NCI-H226 (cell line): ENCODE measurements at regions not wholly inside any gene's neighbourhood (a gene's known extent, or its start where the extent isn't known, plus 50 kb on each side); places are given as distances from the start of the nearest gene placed in this dataset.
"Not testable (repeated sequence)": the region's sequence is repeated elsewhere in the genome, so short reads cannot be mapped to it uniquely, and the experiment has no call there.

Experiments used
- DNase-seq: peaks from one replicate; pipeline ENCODE4 v3.0.0-alpha.2; 2015

- no peak for DNase-seq
Observed at GRCh38 chr3:18119866-18120265, 305.3 kb downstream of the SATB1 start.

DNA sequence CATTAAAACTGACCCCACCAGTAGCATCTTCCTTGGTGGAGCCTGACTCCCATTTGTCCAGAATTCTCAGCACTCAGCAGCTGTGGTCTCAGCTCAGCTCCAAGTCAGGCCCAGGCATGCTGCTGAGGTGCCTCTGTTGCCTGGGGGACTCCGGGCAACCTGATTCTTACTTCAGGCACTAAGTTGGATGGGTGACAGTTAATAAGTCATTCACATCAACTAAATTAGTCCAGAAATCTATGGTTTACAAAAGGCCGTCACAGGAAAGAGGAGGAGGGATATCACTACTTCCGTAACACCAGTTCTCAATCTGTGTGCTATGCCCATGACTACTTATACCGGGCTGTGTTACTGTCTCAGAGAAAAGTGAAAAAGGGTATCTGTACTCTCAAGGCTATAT, 310.2 kb downstream of the SATB1 start:
- no peak for DNase-seq

DNA sequence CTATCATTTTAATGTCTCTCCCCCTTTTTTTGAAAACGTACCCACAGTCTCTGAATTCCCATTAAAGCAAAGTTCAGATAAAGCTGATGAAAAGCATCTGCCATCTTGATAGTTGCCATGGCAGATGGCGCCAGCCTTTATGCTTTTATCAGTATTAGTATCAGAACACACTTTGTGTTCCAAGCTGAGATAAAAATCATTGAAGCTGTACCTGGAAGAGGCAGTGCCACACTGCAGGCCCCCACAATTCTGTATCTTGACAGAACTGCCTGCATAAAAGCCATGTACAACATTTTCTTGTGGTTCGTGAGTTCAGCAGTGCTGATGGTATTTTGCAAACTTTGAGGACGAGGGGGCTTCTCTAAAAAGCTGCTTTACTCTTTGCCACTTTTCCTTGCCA, 311.7 kb downstream of the SATB1 start:
- DNase-seq = no peak

DNA sequence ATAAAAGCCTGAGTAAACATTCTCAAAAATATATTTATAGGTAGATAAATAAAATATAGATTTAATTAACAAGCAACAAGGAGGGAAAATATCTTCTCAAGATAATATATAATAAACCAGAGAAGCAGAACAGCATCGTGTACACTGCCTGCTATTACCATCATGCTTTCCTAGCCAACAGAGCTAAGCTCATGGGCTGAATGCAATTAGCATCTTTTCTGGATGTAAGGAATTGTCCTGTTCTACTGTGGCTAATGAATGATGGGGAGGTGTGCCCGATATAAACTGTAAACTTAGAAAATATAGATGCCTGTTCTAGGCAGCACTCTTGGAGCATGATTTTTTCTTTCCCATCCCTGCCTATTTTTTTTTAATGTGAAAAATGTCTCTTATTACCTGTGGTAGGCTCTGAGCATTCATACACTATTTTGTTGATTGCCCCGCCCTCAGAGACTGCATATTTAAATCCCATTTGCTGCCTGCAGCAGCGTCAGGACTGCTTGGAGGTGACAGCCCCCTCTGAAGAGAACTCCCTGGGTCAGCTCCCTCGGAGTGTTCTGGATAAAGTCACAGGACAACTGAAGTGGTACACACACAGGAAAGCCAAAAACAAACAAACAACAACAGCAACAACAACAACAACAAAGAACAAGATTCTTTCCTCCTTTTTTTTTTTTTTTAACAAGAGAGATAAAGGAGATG, 312.3 kb downstream of the SATB1 start:
- no peak for DNase-seq

GRCh38 chr3:18111796-18112232, 313.3 kb downstream of the SATB1 start:
- no peak for DNase-seq

DNA sequence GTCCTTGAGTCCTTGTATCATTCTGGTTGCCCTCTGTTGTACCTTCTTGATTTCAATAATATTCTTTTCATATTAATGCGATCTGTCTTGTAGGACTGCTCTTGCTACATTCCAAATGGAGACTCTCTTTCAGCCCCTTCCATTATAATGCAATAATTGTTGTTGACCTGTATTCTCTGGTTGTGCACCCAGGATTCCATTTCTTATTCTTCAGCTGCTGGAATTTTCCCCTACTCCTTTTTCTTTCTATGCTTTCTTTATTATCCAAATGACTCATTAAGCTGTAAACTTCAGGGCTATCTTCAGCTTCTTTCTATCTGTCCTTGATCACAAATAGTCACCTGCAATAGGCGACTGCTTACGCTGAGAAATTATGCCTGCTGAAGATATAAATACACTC, 321.5 kb downstream of the SATB1 start:
- no peak for DNase-seq

DNA sequence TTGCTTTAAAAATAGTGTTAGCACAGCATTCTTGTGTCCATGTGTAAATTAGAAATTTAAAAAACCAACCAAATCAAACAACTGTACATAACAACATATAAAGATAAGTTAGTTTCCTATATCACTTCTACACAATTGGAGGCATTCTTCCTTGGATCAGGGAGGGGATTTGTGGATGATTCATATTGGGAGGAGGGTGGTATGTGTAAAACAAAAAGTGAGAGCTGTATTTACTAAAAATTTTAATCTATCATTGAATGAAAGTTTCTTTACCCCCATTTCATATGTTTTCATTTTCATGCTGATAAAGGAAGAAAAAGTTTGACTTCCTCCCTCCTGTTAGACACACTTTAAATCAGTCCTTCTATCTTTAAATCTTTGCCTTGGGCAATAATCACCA, 325.0 kb downstream of the SATB1 start:
- DNase-seq = peak; percentile 31

- peak; percentile 30 for DNase-seq
Observed at GRCh38 chr3:18099611-18100010, 325.5 kb downstream of the SATB1 start.

DNA sequence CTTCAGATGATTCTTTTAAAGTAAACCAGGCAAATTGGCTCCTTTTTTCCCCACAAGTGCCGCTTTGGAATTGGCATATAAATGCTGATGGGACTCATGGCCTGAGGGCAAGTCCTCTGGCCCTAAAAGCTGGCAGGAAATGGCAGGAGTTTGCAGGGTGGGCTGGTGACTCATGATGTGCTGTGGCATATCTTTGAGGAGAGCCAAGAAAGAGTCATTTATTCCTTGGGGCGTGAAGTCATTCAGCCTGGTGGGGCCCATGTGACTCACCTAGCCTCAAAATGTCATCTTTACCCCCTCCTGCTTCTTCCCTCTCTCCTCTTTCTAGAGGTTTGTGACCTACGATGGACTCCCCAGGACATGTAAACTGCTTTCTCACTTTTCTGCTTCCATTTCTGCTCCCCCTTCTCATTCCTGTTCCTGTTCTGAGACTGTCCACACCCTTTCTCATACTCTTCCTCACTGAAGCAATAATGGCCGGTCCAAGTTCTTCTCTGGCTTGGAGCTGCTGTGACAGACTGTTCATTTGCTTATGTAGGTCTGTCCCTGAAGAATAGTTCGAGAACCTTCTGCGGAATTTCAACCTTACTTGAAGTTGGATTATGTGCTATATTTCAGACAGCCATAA, 326.1 kb downstream of the SATB1 start:
- DNase-seq = peak; percentile 88

GRCh38 chr3:18097989-18098388, 327.1 kb downstream of the SATB1 start:
- no peak for DNase-seq

GRCh38 chr3:18097473-18097872, 327.7 kb downstream of the SATB1 start:
- no peak for DNase-seq

DNA sequence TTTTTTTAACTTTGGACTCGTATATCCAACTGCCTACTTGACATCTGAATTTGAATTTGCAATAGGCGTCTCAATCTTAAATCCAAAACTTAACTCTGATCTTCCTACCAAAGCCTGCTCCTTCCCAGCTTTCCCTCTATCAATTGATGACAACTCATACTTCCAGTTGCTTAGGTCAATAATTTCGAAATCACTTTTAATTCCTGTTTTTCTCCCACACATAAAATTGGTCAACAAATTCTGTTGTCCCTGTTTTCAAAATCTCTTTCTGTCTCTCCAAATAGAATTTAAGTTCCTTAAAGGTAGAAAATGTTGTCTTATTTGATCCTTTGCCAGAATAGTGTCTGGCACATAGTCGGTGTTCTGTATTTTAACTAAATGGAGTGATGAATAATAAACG, 332.4 kb downstream of the SATB1 start:
- DNase-seq = no peak

- DNase-seq = no peak
Observed at GRCh38 chr3:18090377-18090776, 334.8 kb downstream of the SATB1 start.

GRCh38 chr3:18087988-18088387, 337.2 kb downstream of the SATB1 start:
- DNase-seq = no peak

DNA sequence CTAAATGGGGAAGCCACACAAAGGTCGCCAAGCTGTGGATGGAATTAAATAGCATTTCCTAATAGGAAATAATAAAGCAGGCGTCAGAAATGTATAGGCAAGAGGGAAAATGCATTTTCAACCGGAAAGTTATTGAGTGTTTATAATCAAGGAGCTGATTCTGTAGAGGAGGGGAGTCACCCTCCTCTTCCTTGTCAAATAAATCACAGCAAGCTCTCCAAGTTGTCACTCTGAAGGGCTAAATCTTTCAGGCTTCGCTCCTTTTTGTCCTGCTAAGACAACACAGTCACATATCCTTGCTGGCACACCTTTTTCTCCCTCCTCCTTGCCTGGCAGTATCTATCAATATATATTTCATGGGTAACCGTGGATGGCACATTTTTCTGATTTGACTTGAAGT, 338.4 kb downstream of the SATB1 start:
- DNase-seq = no peak

- DNase-seq = no peak
Observed at GRCh38 chr3:18086078-18086477, 339.1 kb downstream of the SATB1 start.

- no peak for DNase-seq
Observed at GRCh38 chr3:18085429-18085828, 339.7 kb downstream of the SATB1 start.

DNA sequence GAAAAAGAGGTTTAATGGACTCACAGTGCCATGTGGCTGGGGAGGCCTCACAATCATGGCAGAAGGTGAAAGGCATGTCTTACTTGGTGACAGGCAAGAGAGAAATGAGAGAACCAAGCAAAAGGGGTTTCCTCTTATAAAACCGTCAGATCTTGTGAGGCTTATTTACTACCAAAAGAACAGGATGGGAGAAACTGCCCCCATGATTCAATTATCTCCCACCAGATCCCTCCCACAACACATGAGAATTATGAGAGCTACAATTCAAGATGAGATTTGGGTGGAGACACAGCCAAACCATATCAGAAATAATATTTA, 340.8 kb upstream of the TBC1D5 start:
- not testable (repeated sequence) for DNase-seq

DNA sequence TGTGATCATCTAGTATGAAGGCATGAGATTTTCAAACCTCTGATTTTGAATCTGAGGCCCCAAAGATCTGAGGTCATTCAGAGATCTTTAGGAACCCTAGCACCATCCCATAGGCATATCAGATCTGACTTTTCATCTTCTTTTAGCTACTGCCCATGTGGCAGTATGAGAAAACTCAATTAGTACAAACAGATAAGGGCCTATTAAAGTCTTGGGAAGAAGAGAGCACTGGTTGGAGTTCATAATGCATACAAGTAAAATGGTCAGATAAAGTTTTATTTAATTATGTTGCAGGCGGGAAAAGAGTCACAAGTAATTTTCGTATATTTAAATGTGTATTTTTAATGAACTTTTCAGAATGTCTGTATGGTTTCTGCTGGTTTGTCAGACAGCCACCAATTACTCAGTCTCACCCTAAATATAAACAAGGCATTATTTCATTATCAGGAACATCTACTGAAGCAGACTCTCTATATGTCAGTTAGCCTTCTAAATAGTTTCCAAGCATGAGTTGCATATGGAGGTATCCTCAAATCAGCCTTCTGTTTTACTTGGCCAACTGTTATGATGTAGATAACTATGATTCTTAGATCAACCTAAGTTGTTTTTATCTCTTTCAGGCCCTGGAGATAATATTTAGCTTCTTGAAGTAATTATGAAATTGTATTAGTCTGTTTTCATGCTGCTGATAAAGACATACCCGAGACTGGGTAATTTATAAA, 340.3 kb upstream of the TBC1D5 start:
- DNase-seq = no peak

DNA sequence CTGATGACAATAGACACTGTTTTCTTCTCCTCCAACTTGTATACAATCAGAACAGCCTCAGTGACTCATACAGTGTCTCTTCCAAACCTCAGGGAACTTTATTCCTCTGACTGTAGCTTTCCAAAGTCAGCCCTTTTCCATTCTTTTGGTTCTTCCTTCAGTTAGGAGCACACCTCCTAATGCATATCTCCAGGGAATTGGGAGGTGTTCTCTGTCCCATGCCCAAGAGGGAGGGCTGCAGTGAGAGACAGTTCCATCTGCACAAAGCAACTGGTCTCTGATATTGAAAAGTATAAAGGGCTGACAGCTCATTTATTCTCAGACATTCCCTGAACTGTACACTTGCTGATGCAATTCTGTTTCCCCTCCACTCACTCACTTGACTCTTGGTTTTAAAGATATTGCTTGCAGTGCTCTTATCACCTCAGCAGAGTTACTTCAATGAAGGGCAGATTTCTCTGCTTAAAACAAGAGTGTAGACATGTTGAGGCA, 337.8 kb upstream of the TBC1D5 start:
- peak; percentile 68 for DNase-seq

DNA sequence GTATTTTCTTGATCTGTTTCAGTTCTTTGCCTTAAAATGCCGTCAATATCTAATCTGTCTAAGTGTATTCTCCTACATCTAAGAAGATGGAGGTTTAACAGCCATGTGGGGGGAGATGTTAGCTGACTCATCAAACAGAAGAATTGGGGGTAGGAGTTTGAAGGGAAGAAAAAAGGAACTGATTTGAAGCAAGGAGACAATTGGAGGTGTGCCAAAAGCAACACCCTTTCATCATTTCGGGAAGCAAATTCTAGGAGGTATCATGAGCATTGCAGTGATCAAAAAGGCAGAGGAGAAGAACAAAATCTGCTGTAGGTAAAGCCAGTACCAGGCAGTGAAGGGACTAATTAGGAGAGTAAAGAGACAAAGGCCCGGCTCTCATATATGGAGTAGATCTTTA, 337.3 kb upstream of the TBC1D5 start:
- DNase-seq = peak; percentile 52

DNA sequence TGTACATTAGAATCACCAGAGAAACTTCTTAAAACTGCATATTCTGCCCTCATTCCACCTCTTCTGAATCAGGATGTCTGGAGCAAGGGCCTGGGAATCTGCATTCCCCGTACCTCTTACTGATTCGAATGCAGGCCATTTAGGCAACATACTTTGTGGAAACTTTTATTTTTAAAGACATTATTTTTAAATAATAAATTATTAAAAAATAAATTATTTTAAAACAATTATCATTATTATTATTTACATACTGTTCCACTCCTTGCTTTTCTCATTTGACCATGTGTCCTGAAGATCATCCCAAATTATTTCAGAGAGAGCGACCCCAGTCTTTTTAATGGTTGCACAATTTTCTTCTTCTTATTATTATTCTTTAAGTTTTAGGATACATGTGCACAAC, 336.6 kb upstream of the TBC1D5 start:
- DNase-seq = no peak

GRCh38 chr3:18077128-18077840, 334.9 kb upstream of the TBC1D5 start:
- DNase-seq = no peak

DNA sequence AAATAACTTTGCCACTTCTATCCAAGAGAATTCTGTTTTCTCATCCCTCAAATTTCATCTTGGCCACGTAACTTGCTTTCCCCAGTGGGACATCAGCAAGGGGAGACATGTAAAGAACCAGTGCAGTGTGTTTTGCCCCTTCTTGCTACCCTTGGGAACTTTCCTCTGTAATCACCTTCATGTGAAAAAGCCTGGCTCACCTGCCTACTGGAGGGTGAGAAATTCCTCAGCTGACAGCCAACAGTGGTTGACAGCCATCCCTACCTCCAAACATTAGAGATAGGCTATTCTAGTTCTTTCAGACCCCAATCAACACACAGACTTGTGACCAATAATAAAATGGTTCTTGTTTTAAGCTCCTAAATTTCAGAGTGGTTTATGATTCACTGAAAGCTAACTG, 333.9 kb upstream of the TBC1D5 start:
- DNase-seq = no peak
